ENCODE measurements at regions not wholly inside any gene's neighbourhood (a gene's known extent, or its start where the extent isn't known, plus 50 kb on each side); places are given as distances from the start of the nearest gene placed in this dataset.
A peak's percentile ranks its signal among the peaks of the same experiment; 100 is the strongest.

GRCh38 chr10:29238523-29239135 lies 50.2 kb upstream of the LYZL1 start:
- TF ChIP-seq CTCF (conservative IDR thresholded peaks at IDR 0.05; ENCODE audit: low read length) (no peak), EZH2phosphoT487 (IDR thresholded peaks at IDR 0.05; ENCODE audit: borderline replicate concordance) (no peak)
- H3K4me1 ChIP-seq (ENCODE audit: insufficient read depth, low read length, poor library complexity, severe bottlenecking), result no peaks in the 10 kb centered on the region
- H4K20me1 ChIP-seq (ENCODE audit: insufficient read depth, low read length, poor library complexity, severe bottlenecking), result no peaks in the 10 kb centered on the region
- no peaks in the 10 kb centered on the region for H3K36me3 ChIP-seq (ENCODE audit: insufficient read depth, low read length)
- H3K27me3 ChIP-seq (ENCODE audit: insufficient read depth, low read length, poor library complexity, severe bottlenecking), result no peaks in the 10 kb centered on the region
- H3K4me2 ChIP-seq (ENCODE audit: low read depth, low read length, poor library complexity, severe bottlenecking), result no peak overlapping the region
- no peaks in the 10 kb centered on the region for H3F3A ChIP-seq (ENCODE audit: low read depth)
- peak overlapping the region; percentile 65 for H2AFZ ChIP-seq (ENCODE audit: low read length)
- H3K9me3 ChIP-seq (ENCODE audit: insufficient read depth, low read depth, low read length), result no peaks in the 10 kb centered on the region
- no peak overlapping the region for H3K9ac ChIP-seq (ENCODE audit: low read depth, low read length, poor library complexity, severe bottlenecking)
- no peaks in the 10 kb centered on the region for H3K79me2 ChIP-seq (ENCODE audit: insufficient read depth, low read length)
- no peak overlapping the region for H3K4me3 ChIP-seq (ENCODE audit: low read length, poor library complexity, severe bottlenecking)
- no peaks in the 10 kb centered on the region for H3K9me2 ChIP-seq (replicated peaks; ENCODE audit: low read depth, low read length)

All from Loucy (cell line).